ENCODE measurements at regions not wholly inside any gene's neighbourhood (a gene's known extent, or its start where the extent isn't known, plus 50 kb on each side); places are given as distances from the start of the nearest gene placed in this dataset.

- no peak for DNase-seq (ENCODE audit: low spot score in 2 of 2)
- Histone ChIP-seq H3K36me3 (no peaks in the 10 kb centered on the region), H3K4me1 (no peaks in the 10 kb centered on the region), H3K9me3 (no peaks in the 10 kb centered on the region), H3K27me3 (no peaks in the 10 kb centered on the region), H3K27ac (no peak overlapping the region), H3K4me3 (no peak overlapping the region)
- intact Hi-C loops (cut with DNase I), result no loop called here
- no peak for TF ChIP-seq CTCF (IDR thresholded peaks at IDR 0.05)
Measured at GRCh38 chr3:102905811-102906210, 471.0 kb downstream of the ZPLD1 start.

GRCh38 chr3:102906818-102907217 lies 472.0 kb downstream of the ZPLD1 start:
- H3K27ac ChIP-seq, result no peak overlapping the region
- no peak for DNase-seq (ENCODE audit: low spot score in 2 of 2)
- no peaks in the 10 kb centered on the region for H3K4me1 ChIP-seq
- intact Hi-C loops (cut with DNase I), result no loop called here
- no peaks in the 10 kb centered on the region for H3K27me3 ChIP-seq
- no peaks in the 10 kb centered on the region for H3K36me3 ChIP-seq
- no peak overlapping the region for H3K4me3 ChIP-seq
- TF ChIP-seq CTCF (IDR thresholded peaks at IDR 0.05), result no peak
- no peaks in the 10 kb centered on the region for H3K9me3 ChIP-seq

DNA sequence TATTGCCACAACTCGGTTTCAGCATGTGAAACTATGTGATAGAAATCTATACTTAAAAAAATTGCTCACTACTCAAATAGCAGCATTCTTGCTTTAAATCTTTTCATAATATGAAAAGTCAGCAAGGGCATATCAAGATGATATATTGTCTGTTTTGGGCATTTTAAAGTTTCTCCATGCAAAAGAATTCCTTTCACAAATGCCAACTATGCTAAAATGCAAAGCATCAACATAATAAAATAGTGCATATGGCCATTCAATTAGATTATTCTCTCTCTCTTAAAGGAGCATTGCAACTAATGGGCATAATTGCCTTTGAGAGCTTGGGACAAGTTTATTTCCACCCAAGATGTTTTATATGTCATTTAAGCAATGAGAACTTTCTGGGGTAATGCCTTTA lies 475.1 kb downstream of the ZPLD1 start:
- DNase-seq (ENCODE audit: low spot score in 2 of 2), result no peak
- H3K27ac ChIP-seq, result no peak overlapping the region
- H3K36me3 ChIP-seq, result no peaks in the 10 kb centered on the region
- H3K27me3 ChIP-seq, result no peaks in the 10 kb centered on the region
- intact Hi-C loops (cut with DNase I), result no loop called here
- no peak overlapping the region for H3K4me3 ChIP-seq
- no peaks in the 10 kb centered on the region for H3K9me3 ChIP-seq
- no peaks in the 10 kb centered on the region for H3K4me1 ChIP-seq
- no peak for TF ChIP-seq CTCF (IDR thresholded peaks at IDR 0.05)

GRCh38 chr3:102916532-102916931 lies 481.7 kb downstream of the ZPLD1 start:
- intact Hi-C loops (cut with DNase I), result no loop called here
- no peak overlapping the region for H3K4me3 ChIP-seq
- H3K4me1 ChIP-seq, result no peaks in the 10 kb centered on the region
- no peak for TF ChIP-seq CTCF (IDR thresholded peaks at IDR 0.05)
- no peak for DNase-seq (ENCODE audit: low spot score in 2 of 2)
- no peaks in the 10 kb centered on the region for H3K27me3 ChIP-seq
- H3K27ac ChIP-seq, result no peak overlapping the region
- no peaks in the 10 kb centered on the region for H3K36me3 ChIP-seq
- H3K9me3 ChIP-seq, result no peaks in the 10 kb centered on the region

GRCh38 chr3:102926618-102927017 lies 491.8 kb downstream of the ZPLD1 start:
- Histone ChIP-seq H3K27me3 (no peaks in the 10 kb centered on the region), H3K27ac (no peak overlapping the region), H3K9me3 (peaks cover 6 to 11% of the 10 kb centered on the region in 2 donors), H3K4me3 (no peak overlapping the region), H3K4me1 (no peaks in the 10 kb centered on the region), H3K36me3 (no peaks in the 10 kb centered on the region)
- TF ChIP-seq CTCF (IDR thresholded peaks at IDR 0.05), result no peak
- intact Hi-C loops (cut with DNase I), result no loop called here
- DNase-seq (ENCODE audit: low spot score in 2 of 2), result no peak

DNA sequence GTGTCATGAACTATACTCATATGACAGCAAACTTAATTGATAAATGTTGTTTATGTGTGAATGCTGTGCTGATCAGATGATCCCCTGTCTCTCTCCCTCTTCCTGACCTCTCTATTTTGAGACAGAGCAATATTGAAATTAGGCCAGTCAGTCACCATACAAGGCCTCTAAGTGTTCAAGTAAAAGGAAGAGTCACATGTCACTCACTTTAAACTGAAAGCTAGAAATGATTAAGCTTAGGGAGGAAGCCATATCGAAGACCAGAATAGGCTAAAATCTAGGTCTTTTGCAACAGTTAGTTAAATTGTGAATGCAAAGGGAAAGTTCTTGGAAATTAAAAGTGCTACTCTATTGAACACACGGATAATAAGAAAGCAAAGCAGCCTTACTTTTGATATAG lies 498.6 kb downstream of the ZPLD1 start:
- no peaks in the 10 kb centered on the region for H3K4me1 ChIP-seq
- no peak overlapping the region for H3K4me3 ChIP-seq
- no peak for DNase-seq (ENCODE audit: low spot score in 2 of 2)
- no peak for TF ChIP-seq CTCF (IDR thresholded peaks at IDR 0.05)
- H3K27me3 ChIP-seq, result no peaks in the 10 kb centered on the region
- no peaks in the 10 kb centered on the region for H3K36me3 ChIP-seq
- H3K27ac ChIP-seq, result no peak overlapping the region
- H3K9me3 ChIP-seq, result no peaks in the 10 kb centered on the region
- intact Hi-C loops (cut with DNase I), result no loop called here

Data from ascending aorta (tissue), 2 donors.